ENCODE measurements at regions not wholly inside any gene's neighbourhood (a gene's known extent, or its start where the extent isn't known, plus 50 kb on each side); places are given as distances from the start of the nearest gene placed in this dataset.

GRCh38 chr20:6711951-6712649, 55.4 kb upstream of the BMP2 start:
- TF ChIP-seq, protein P1, sequence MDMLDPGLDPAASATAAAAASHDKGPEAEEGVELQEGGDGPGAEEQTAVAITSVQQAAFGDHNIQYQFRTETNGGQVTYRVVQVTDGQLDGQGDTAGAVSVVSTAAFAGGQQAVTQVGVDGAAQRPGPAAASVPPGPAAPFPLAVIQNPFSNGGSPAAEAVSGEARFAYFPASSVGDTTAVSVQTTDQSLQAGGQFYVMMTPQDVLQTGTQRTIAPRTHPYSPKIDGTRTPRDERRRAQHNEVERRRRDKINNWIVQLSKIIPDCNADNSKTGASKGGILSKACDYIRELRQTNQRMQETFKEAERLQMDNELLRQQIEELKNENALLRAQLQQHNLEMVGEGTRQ (IDR thresholded peaks at IDR 0.05; ENCODE audit: borderline replicate concordance, low read depth, low read length): no peak
- TF ChIP-seq CHD2 (IDR thresholded peaks at IDR 0.05; ENCODE audit: low read length, partially characterized antibody): no peak
- no peak for TF ChIP-seq REST (IDR thresholded peaks at IDR 0.05; ENCODE audit: low read depth, low read length)
- no peak for TF ChIP-seq POLR2AphosphoS5 (IDR thresholded peaks at IDR 0.05; ENCODE audit: low read depth, low read length)
- no peak for TF ChIP-seq YY1 (IDR thresholded peaks at IDR 0.05; ENCODE audit: low read depth)
- no peak for TF ChIP-seq CTCF (IDR thresholded peaks at IDR 0.05)
- no peak for TF ChIP-seq SIN3A (IDR thresholded peaks at IDR 0.05; ENCODE audit: borderline replicate concordance, low read depth, low read length)
- TF ChIP-seq NRF1 (IDR thresholded peaks at IDR 0.05; ENCODE audit: low read depth, low read length): no peak
- no peak for TF ChIP-seq EP300 (IDR thresholded peaks at IDR 0.05; ENCODE audit: borderline replicate concordance in 1 of 2, low read depth in 1 of 2, low read length in 1 of 2)
- no peak for TF ChIP-seq FOSL2 (IDR thresholded peaks at IDR 0.05; ENCODE audit: borderline replicate concordance, low read depth)
- TF ChIP-seq RFX5 (IDR thresholded peaks at IDR 0.05; ENCODE audit: low read length): no peak
- TF ChIP-seq, protein P2, sequence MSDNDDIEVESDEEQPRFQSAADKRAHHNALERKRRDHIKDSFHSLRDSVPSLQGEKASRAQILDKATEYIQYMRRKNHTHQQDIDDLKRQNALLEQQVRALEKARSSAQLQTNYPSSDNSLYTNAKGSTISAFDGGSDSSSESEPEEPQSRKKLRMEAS (IDR thresholded peaks at IDR 0.05; ENCODE audit: low read depth): no peak
- no peak for TF ChIP-seq SMC3 (IDR thresholded peaks at IDR 0.05; ENCODE audit: low read depth, low read length)
- TF ChIP-seq MEF2A (IDR thresholded peaks at IDR 0.05; ENCODE audit: borderline replicate concordance, low read depth): no peak

Measured in SK-N-SH (cell line).